NCI-H748 (cell line): ENCODE measurements at regions not wholly inside any gene's neighbourhood (a gene's known extent, or its start where the extent isn't known, plus 50 kb on each side); places are given as distances from the start of the nearest gene placed in this dataset.
"Not testable (repeated sequence)": the region's sequence is repeated elsewhere in the genome, so short reads cannot be mapped to it uniquely, and the experiment has no call there.

Experiments used
- DNase-seq: peaks from one replicate; lab custom pipeline; 2025; ENCODE audit not compliant: unreplicated experiment; lab: John Stamatoyannopoulos, UW

DNA sequence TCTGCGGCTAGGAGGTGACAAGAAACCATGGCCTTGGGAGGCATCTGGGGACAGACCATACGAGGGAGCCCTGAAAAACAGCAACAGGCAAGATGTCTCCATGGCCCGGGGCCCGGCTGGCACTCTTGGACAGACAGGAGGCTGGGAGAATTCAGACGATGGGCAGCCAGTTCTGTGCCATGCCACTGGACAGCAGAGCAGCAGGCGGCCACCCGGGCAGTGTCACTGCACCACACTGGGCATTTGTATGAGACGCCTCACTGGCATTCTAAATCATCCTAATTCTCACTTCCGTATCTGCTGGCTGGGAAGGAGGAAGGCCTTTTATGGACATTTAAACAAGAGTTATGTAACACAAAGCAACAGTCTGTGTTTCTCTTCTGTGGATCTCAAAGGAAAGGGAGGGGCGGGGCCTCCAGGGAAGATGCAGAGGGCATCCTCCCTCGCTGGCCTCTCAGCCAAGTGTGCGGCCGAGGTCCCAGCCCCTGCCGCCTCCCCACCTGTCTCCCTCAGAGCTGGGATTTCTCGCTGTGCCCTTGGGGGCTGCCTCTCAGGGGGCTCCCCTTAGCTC is 350.3 kb downstream of the SHANK2 start:
- no peak for DNase-seq

- not testable (repeated sequence) for DNase-seq
Observed at GRCh38 chr11:70903229-70903628, 349.1 kb downstream of the SHANK2 start.

GRCh38 chr11:70906101-70906500 is 346.3 kb downstream of the SHANK2 start:
- no peak for DNase-seq

DNA sequence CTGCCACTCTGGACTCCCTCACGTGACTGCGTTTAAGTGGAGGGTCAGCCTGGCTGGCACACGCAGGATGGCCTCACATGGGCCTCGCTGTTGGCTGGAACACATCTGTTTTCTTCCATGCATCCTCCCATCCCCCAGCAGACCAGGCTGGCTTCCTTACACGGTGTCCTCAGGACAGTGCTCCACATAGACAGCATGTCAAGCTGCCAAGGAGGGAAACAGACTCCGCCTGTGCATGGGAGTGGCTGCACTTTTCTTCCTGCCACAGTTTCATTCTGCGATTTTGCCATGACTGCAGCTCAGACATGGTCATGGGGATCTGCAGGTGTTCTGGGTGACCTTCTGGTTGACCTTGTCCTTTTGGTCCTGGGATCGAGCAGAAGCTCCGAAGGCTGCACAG is 344.2 kb downstream of the SHANK2 start:
- DNase-seq = no peak

DNA sequence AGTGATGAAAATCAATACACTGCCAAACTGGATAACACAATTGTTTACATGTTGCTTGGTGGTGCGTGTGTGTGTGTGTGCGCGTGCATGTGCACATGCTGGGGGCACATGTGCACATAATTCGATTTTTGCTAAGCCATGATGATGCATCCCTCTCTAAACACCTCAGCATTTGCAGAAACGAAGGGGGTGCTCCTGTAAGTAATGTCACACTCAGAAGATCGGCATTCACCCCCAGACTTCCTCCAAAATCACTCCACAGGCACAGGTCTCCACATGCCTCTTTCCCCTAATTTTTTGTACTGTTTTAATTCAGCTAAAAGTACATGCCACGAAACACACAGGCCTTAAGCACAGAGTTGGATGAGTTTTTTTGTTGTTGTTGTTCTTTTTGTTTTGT is 341.5 kb downstream of the SHANK2 start:
- no peak for DNase-seq

DNA sequence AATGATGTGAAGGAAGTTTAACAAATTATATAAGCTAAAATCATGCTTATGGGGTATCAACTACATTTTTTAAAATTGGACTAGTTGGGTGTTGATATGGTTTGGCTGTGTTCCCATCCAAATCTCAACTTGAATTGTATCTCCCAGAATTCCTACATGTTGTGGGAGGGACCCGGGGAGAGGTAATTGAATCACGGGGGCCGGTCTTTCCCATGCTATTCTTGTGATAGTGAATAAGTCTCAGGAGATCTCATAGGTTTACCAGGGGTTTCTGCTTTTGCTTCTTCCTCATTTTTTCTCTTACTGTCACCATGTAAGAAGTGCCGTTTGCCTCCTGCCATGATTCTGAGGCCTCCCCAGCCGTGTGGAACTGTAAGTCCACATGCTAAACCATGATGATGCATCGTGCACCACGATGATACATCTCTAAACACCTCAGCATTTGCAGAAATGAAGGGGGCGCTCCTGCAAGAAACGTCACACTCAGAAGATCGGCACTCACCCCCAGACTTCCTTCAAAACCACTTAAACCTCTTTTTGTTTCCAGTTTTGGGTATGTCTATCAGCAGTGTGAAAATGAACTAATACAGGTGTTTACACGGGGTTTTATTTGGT is 340.0 kb downstream of the SHANK2 start:
- peak; percentile 64 for DNase-seq

- DNase-seq = peak; percentile 100
Observed at GRCh38 chr11:70913715-70914231, 338.6 kb downstream of the SHANK2 start.

GRCh38 chr11:70914496-70914895 is 337.9 kb downstream of the SHANK2 start:
- DNase-seq = no peak

GRCh38 chr11:70915158-70915985 is 337.0 kb downstream of the SHANK2 start:
- DNase-seq = peak; percentile 36

DNA sequence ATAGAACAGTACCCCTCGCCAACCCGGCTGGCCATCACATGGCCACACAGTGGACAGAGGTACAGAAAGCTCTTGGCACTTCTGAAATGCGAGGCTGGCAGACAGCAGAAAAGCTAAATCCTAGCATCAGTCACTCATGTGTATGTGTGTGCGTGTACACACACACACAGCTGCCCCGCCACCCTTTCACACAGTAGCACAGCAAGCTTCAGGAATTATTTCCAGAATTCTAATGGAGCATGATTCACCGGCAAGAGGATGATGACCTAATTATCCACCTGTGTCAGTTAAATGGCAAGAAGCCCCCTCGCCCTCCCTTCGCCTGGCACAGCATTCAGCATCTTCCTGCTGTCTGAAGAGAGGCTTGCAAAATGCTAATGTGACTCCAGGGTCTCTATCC is 336.0 kb downstream of the SHANK2 start:
- DNase-seq = peak; percentile 49

DNA sequence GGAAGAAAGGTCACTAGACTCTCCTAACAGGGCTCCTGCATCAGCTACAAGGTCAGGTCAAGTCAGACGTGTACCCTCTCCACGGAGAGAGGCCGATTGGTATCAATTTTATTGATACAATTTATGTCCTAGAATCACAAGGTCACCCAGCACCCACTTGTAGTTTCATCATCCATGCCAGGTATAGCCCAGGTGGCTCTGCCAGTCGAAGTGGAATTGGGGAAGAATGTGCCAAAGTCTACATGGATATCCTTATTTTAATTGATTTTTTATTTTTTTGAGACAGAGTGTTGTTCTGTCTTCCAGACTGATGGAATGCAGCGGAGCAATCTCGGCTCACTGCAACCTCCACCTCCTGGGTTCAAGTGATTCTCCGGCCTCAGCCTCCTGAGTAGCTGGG is 334.1 kb downstream of the SHANK2 start:
- no peak for DNase-seq

DNA sequence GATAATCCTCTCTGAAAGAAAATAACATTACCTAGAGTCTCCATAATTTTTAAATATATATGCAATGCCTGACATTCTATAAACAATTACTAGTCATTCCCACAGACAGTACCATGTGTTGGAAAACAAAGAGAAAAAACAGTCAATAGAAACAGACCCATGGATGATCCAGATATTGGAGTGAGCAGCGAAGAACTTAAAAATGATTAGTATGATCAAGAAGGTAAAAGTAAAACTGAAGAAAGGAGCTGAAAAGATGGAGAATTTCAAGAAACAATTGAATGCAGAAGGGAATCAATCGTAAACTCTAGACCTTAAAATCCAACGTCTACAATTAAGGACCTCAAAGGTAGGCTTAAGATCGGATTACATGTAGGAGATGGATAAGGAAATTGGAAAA is 330.6 kb downstream of the SHANK2 start:
- no peak for DNase-seq

DNA sequence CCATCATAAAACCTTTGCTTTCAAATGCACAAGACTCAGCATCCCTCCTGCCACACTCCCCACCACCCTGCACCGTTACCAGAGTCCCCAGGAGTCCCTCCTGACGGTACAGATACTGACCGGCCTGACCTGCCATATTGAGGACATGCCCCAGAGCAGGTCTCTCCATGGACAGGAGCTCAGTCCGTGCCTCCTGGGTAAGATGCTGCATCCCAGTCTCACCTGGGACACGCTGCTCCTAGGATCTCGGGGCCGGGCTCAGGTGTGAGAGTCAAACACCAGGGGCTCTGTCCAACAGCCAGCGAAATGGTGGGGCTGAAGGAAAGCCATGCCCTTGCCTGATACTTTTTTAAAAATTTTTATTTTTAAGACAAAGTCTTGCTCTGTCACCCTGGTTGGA is 328.3 kb downstream of the SHANK2 start:
- DNase-seq = no peak

DNA sequence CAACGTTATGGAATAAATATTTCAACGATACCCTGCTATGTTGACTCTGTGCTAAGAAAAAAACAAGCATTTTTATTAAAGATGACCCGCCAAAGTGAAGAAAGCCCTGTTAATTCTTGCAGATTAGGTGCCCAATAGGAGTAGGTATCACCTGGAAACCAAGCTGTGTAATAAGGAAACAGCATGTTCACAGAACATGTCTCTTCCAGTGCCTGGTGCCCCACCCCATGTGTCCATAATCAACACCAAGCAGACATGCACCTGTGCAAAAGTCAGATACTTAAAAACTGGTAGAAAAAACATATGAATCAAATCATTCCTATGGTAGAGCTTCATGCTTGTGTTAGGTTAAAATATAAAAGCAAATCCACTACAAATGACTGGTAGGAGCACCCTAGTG is 327.1 kb downstream of the SHANK2 start:
- DNase-seq = no peak

DNA sequence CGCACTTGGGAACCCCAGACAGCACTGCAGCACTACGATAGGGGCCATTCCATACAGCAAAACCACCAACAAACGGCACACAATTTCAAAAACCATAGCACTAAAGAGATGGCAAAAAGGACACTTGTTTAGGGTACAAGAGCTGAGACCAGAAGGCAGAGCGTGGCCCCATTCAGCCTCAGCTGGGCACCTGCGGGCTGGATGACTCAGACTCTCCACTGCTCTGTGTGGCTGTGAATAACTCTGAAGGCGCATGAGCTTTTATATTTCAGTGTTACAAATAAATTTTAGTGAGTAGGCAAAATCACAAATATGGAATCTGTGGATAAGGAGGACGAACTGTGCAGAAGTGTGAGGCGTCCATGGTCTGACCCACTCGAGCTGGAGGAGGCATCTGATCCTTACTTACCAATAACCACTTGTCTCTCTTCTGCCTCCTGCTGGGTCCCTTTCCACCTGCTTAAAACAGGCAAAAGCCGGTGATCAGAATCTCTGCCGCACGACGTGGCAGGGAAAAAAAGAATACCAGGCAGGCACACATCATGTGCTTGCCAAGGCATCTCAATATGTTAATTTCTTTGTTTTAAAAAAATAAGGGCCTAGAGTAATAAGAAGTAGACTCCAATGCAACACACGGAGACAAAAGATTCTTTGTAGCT is 325.7 kb downstream of the SHANK2 start:
- DNase-seq = no peak

DNA sequence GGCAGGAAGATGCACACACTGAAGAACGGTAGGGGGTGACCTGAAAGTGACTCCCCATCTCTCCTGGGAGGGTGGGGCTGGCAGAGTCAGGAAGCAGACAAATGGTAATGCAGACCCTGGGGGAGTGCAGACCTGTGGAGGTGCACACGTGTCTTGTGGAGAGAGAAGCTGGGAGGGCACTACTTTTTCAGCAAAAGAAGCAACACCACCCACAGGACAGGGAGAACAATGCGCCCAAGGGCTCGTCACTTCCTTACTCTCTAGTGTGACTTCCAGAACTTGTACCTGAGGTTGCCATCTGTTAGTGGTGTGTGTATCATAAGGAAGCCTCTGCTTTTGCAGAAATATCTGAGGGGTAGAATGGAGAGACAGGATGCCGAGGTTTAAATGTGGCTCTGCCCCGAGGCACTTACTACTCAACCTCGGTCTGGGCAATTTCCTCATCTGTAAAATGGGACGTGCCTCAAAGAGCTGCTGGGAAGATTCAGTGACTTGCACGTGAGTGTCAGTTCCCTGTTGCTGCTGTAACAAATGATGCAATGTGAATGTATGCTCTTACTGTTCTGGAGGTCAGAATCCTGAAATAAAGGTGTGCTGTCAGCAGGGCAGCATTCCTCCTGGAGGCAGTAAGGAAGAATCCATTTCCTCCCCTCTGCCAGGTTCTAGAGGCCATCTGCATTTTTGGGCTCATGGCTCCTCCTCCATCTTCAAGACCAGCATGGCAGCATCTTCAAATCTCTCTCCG is 323.4 kb downstream of the SHANK2 start:
- peak; percentile 71 for DNase-seq

- DNase-seq = no peak
Observed at GRCh38 chr11:70930215-70930614, 322.2 kb downstream of the SHANK2 start.

- DNase-seq = no peak
Observed at GRCh38 chr11:70931430-70931829, 320.9 kb downstream of the SHANK2 start.

- DNase-seq = no peak
Observed at GRCh38 chr11:70933981-70934583, 318.3 kb downstream of the SHANK2 start.

- no peak for DNase-seq
Observed at GRCh38 chr11:70935006-70935768, 317.2 kb downstream of the SHANK2 start.
